ENCODE measurements at regions not wholly inside any gene's neighbourhood (a gene's known extent, or its start where the extent isn't known, plus 50 kb on each side); places are given as distances from the start of the nearest gene placed in this dataset.

DNA sequence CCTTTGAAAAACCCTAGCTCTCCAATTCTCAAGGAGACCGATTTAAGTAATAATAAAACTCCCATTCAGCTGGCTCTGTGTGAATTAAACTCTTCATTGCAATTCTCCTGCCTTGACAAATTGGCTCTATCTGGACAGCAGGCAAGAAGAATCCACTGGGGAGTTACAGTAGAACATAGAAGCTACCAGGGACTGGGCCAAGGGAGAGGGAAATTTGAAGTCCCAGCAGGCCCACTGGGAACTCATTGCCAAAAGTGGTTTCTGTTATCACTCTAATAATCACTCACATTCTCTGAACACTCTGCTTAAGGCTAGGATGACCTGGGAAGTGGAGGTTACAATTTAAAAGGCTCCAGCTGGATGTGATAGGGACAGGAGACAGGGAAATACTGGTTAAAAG is 384.5 kb upstream of the CCDC196 start:
- Mint-ChIP-seq H3K27ac (no peak overlapping the region), H3K9me3 (peaks cover 0 to 1% (median 0%) of the 10 kb centered on the region in 7 donors), H3K4me1 (no peaks in the 10 kb centered on the region), H3K36me3 (no peaks in the 10 kb centered on the region), H3K4me3 (no peak overlapping the region), H3K27me3 (peaks cover 8% of the 10 kb centered on the region)
- Histone ChIP-seq H3K27me3 (ENCODE audit: control insufficient read depth, insufficient read depth, low read length) (no peaks in the 10 kb centered on the region), H3K9me3 (ENCODE audit: control insufficient read depth in 2 of 2, low read length in 2 of 2) (no peaks in the 10 kb centered on the region), H3K36me3 (ENCODE audit: control insufficient read depth, insufficient read depth, low read length) (no peaks in the 10 kb centered on the region), H3K4me3 (ENCODE audit: low read depth, low read length) (no peak overlapping the region), H3K4me1 (ENCODE audit: control insufficient read depth, insufficient read depth, low read length, poor library complexity, severe bottlenecking) (no peaks in the 10 kb centered on the region), H3K27ac (ENCODE audit: insufficient read depth, low read length, poor library complexity, severe bottlenecking) (no peak overlapping the region)
- DNase-seq (no peak), ATAC-seq (ENCODE audit: low read depth in 2 of 2) (no peak)

DNA sequence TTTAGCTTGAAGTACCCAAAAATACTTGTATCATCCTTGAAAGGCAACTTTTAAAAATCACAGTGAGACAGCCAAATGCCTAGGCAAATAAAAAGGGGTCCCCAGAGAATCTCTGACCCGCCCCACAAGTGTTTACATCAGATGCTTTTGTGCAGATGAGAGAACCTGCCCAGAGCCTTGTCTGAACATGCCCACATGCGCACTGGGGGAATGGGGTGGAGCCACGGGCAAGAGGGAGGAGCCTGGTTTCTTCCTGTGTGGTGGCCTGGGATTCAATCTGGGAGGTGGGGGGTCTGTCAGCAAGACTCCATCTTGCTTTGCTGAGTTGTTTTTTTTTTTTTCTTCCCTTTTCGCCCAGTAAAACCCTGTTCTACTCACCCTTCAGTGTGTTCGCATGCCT is 381.7 kb upstream of the CCDC196 start:
- no peak for ATAC-seq (ENCODE audit: low read depth in 2 of 2)
- peak in 1 of 3 donors; percentile 11 for DNase-seq
- Mint-ChIP-seq H3K27ac (no peak overlapping the region), H3K27me3 (peaks cover 16% of the 10 kb centered on the region), H3K4me1 (no peaks in the 10 kb centered on the region), H3K9me3 (peaks cover 0 to 1% (median 0%) of the 10 kb centered on the region in 7 donors), H3K4me3 (no peak overlapping the region), H3K36me3 (no peaks in the 10 kb centered on the region)
- Histone ChIP-seq H3K36me3 (ENCODE audit: control insufficient read depth, insufficient read depth, low read length) (no peaks in the 10 kb centered on the region), H3K27ac (ENCODE audit: insufficient read depth, low read length, poor library complexity, severe bottlenecking) (no peak overlapping the region), H3K27me3 (ENCODE audit: control insufficient read depth, insufficient read depth, low read length) (no peaks in the 10 kb centered on the region), H3K4me1 (ENCODE audit: control insufficient read depth, insufficient read depth, low read length, poor library complexity, severe bottlenecking) (no peaks in the 10 kb centered on the region), H3K9me3 (ENCODE audit: control insufficient read depth in 2 of 2, low read length in 2 of 2) (no peaks in the 10 kb centered on the region), H3K4me3 (ENCODE audit: low read depth, low read length) (no peak overlapping the region)

DNA sequence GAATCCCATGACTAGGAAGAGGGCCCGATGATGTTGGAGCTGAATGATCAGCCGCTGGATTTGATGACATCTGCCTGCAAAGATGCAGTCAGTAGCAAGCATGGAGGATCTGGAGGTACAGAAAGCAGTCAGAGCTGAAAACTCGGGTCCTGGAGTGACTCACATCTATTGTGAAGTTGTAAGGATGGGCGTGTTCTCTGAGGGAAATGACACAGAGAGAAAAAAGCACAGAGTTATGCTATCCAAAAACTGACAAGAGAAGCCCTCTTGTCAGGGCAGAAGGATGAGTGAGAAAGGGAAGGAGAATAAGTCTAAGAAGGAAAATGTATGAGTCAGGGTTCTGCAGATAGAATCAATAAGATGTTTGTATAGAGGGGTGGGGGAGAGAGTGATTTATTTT is 380.4 kb upstream of the CCDC196 start:
- H3K9me3 ChIP-seq (ENCODE audit: control insufficient read depth in 2 of 2, low read length in 2 of 2) = no peaks in the 10 kb centered on the region
- peaks cover 0 to 1% (median 0%) of the 10 kb centered on the region in 7 donors for H3K9me3 Mint-ChIP-seq
- no peaks in the 10 kb centered on the region for H3K4me1 Mint-ChIP-seq
- no peak overlapping the region for H3K27ac Mint-ChIP-seq
- H3K36me3 ChIP-seq (ENCODE audit: control insufficient read depth, insufficient read depth, low read length) = no peaks in the 10 kb centered on the region
- H3K27me3 ChIP-seq (ENCODE audit: control insufficient read depth, insufficient read depth, low read length) = no peaks in the 10 kb centered on the region
- H3K4me1 ChIP-seq (ENCODE audit: control insufficient read depth, insufficient read depth, low read length, poor library complexity, severe bottlenecking) = no peaks in the 10 kb centered on the region
- H3K36me3 Mint-ChIP-seq = no peaks in the 10 kb centered on the region
- H3K4me3 ChIP-seq (ENCODE audit: low read depth, low read length) = no peak overlapping the region
- ATAC-seq (ENCODE audit: low read depth in 2 of 2) (no peak), DNase-seq (peak in 1 of 3 donors; percentile 55)
- H3K27me3 Mint-ChIP-seq = peaks cover 17% of the 10 kb centered on the region
- no peak overlapping the region for H3K4me3 Mint-ChIP-seq
- no peak overlapping the region for H3K27ac ChIP-seq (ENCODE audit: insufficient read depth, low read length, poor library complexity, severe bottlenecking)

DNA sequence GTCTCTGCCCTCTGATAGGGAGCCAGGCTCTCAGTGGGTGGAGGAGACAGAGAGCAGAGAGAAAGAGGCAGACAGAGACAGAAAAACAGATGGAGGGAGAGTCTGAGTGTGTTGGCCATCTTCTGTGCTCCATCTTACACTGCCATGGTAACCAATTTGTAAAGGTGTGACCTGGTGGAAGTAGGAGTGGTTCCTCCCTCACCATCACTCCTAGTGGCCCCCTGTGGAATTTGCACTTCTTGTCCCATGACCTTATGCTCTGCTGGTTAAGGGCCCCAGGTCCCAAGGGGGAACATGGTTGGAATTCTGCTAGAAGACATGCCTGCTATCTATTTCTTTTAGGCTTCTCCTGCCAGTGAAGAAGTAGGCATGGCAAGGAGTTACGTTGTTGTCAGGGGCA is 376.7 kb upstream of the CCDC196 start:
- H3K4me1 Mint-ChIP-seq = no peaks in the 10 kb centered on the region
- peaks cover 0 to 1% (median 0%) of the 10 kb centered on the region in 7 donors for H3K9me3 Mint-ChIP-seq
- peak in 1 of 3 donors; percentile 4 for DNase-seq
- Histone ChIP-seq H3K4me3 (ENCODE audit: low read depth, low read length) (no peak overlapping the region), H3K9me3 (ENCODE audit: control insufficient read depth in 2 of 2, low read length in 2 of 2) (no peaks in the 10 kb centered on the region), H3K27me3 (ENCODE audit: control insufficient read depth, insufficient read depth, low read length) (no peaks in the 10 kb centered on the region), H3K4me1 (ENCODE audit: control insufficient read depth, insufficient read depth, low read length, poor library complexity, severe bottlenecking) (no peaks in the 10 kb centered on the region), H3K36me3 (ENCODE audit: control insufficient read depth, insufficient read depth, low read length) (no peaks in the 10 kb centered on the region), H3K27ac (ENCODE audit: insufficient read depth, low read length, poor library complexity, severe bottlenecking) (no peak overlapping the region)
- no peak for ATAC-seq (ENCODE audit: low read depth in 2 of 2)
- H3K4me3 Mint-ChIP-seq = no peak overlapping the region
- H3K27ac Mint-ChIP-seq = no peak overlapping the region
- H3K36me3 Mint-ChIP-seq = no peaks in the 10 kb centered on the region
- peaks cover 10% of the 10 kb centered on the region for H3K27me3 Mint-ChIP-seq

DNA sequence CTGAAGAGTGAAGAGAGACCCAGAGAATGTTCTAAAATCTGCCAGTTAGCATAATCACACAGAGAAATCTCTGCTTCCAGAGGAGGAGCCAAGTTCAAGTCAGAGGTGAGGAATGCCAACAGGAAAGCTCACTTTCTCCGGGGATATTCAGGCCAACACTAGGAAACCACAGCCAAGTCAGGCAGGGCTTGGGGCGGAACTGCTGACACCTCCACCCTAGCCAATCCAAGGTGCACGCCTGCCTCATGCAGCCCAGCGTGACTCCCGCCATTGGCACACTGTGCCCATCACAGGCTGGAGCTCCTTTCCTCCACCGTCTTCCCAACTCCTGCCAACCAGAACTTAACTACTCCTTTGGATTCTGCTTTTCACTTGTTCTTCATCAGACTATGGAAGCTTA is 374.3 kb upstream of the CCDC196 start:
- no peak overlapping the region for H3K27ac ChIP-seq (ENCODE audit: insufficient read depth, low read length, poor library complexity, severe bottlenecking)
- no peaks in the 10 kb centered on the region for H3K9me3 ChIP-seq (ENCODE audit: control insufficient read depth in 2 of 2, low read length in 2 of 2)
- H3K4me1 ChIP-seq (ENCODE audit: control insufficient read depth, insufficient read depth, low read length, poor library complexity, severe bottlenecking) = no peaks in the 10 kb centered on the region
- Mint-ChIP-seq H3K4me3 (no peak overlapping the region), H3K27ac (no peak overlapping the region), H3K4me1 (no peaks in the 10 kb centered on the region), H3K9me3 (no peaks in the 10 kb centered on the region), H3K27me3 (peaks cover 10% of the 10 kb centered on the region), H3K36me3 (no peaks in the 10 kb centered on the region)
- DNase-seq = no peak
- ATAC-seq (ENCODE audit: low read depth in 2 of 2) = no peak
- no peaks in the 10 kb centered on the region for H3K36me3 ChIP-seq (ENCODE audit: control insufficient read depth, insufficient read depth, low read length)
- H3K4me3 ChIP-seq (ENCODE audit: low read depth, low read length) = no peak overlapping the region
- no peaks in the 10 kb centered on the region for H3K27me3 ChIP-seq (ENCODE audit: control insufficient read depth, insufficient read depth, low read length)

DNA sequence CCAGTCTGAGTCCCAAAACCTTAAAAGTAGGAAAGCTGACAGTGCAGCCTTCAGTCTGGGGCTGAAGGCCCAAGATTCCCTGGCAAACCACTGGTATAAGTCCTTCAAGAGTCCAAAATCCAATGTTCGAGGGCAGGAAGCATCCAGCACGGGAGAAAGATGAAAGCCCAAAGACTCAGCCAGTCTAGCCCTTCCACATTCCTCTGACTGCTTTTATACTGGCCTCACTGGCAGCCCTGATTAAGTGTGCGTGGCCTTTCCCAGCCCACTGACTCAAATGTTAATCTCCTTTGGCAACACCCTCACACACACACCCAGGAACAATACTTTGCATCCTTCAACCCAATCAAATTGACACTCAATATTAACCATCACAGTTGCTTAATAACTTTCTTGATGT is 372.1 kb upstream of the CCDC196 start:
- no peak overlapping the region for H3K27ac ChIP-seq (ENCODE audit: insufficient read depth, low read length, poor library complexity, severe bottlenecking)
- H3K36me3 ChIP-seq (ENCODE audit: control insufficient read depth, insufficient read depth, low read length) = no peaks in the 10 kb centered on the region
- Mint-ChIP-seq H3K27me3 (peaks cover 4% of the 10 kb centered on the region), H3K4me1 (no peaks in the 10 kb centered on the region), H3K9me3 (no peaks in the 10 kb centered on the region), H3K36me3 (no peaks in the 10 kb centered on the region), H3K4me3 (no peak overlapping the region), H3K27ac (no peak overlapping the region)
- no peak for DNase-seq
- H3K27me3 ChIP-seq (ENCODE audit: control insufficient read depth, insufficient read depth, low read length) = no peaks in the 10 kb centered on the region
- H3K9me3 ChIP-seq (ENCODE audit: control insufficient read depth in 2 of 2, low read length in 2 of 2) = no peaks in the 10 kb centered on the region
- no peak overlapping the region for H3K4me3 ChIP-seq (ENCODE audit: low read depth, low read length)
- H3K4me1 ChIP-seq (ENCODE audit: control insufficient read depth, insufficient read depth, low read length, poor library complexity, severe bottlenecking) = no peaks in the 10 kb centered on the region
- no peak for ATAC-seq (ENCODE audit: low read depth in 2 of 2)

DNA sequence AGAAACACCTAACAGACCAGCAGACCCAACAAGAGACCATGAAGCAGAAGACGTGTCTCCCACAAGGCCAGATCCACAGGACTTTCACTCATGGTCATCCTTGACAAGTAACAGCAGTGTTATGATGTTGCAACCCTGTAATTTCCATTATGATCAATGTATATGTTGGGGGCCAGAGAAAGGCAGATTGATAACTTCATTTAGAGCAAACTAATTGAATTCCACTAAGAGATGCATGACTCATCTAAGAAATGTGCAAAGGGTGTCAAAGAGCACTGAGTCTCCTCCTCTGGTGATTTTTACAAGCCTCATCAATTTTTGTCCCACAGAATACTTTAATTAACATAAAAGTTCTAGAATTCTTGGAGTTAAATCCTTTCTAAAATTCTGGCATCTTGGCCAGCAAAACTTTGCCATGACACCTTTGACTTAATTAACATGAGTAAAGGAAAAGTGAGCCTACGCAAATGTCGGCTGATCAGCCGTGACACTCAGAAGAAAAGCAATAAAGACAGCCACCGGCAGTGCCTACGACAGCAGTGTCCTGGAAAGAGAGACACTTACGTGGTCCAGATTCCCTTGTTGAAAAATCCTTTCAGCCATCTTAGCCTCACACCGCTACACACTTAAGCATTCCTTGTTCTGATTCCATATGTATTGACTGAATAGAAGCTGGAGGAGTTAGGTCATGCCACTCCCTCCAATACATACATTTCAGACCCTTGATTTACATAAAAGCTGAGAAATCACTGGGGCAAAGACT is 370.2 kb upstream of the CCDC196 start:
- DNase-seq (no peak), ATAC-seq (ENCODE audit: low read depth in 2 of 2) (no peak)
- Mint-ChIP-seq H3K9me3 (no peaks in the 10 kb centered on the region), H3K4me1 (no peaks in the 10 kb centered on the region), H3K27me3 (no peaks in the 10 kb centered on the region), H3K36me3 (no peaks in the 10 kb centered on the region), H3K4me3 (no peak overlapping the region), H3K27ac (no peak overlapping the region)
- no peaks in the 10 kb centered on the region for H3K36me3 ChIP-seq (ENCODE audit: control insufficient read depth, insufficient read depth, low read length)
- no peaks in the 10 kb centered on the region for H3K27me3 ChIP-seq (ENCODE audit: control insufficient read depth, insufficient read depth, low read length)
- H3K4me1 ChIP-seq (ENCODE audit: control insufficient read depth, insufficient read depth, low read length, poor library complexity, severe bottlenecking) = no peaks in the 10 kb centered on the region
- no peak overlapping the region for H3K27ac ChIP-seq (ENCODE audit: insufficient read depth, low read length, poor library complexity, severe bottlenecking)
- no peaks in the 10 kb centered on the region for H3K9me3 ChIP-seq (ENCODE audit: control insufficient read depth in 2 of 2, low read length in 2 of 2)
- H3K4me3 ChIP-seq (ENCODE audit: low read depth, low read length) = no peak overlapping the region

DNA sequence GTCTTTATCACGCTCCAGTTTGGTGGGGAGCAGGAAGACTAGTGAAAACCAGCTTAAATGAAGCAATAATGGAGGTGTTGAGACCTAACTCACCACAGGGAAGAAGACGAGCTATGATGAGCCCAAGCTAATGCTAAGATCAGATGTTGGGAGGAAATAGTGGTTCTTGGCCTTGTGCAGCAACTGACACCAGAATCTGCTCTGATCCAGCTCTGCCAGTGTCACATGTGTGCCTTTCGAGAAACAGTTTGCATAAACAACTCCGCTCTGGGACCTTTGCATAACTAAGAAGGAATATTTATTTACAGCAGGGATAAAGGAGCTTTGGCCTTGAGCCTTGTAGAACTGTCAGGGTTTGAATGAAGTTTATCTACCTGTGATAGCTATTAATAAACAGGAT is 369.4 kb upstream of the CCDC196 start:
- H3K4me3 ChIP-seq (ENCODE audit: low read depth, low read length) = no peak overlapping the region
- no peak overlapping the region for H3K27ac Mint-ChIP-seq
- H3K36me3 ChIP-seq (ENCODE audit: control insufficient read depth, insufficient read depth, low read length) = no peaks in the 10 kb centered on the region
- H3K4me1 Mint-ChIP-seq = no peaks in the 10 kb centered on the region
- no peak for DNase-seq
- no peaks in the 10 kb centered on the region for H3K36me3 Mint-ChIP-seq
- no peaks in the 10 kb centered on the region for H3K9me3 Mint-ChIP-seq
- no peaks in the 10 kb centered on the region for H3K27me3 Mint-ChIP-seq
- H3K27me3 ChIP-seq (ENCODE audit: control insufficient read depth, insufficient read depth, low read length) = no peaks in the 10 kb centered on the region
- no peak overlapping the region for H3K4me3 Mint-ChIP-seq
- ATAC-seq (ENCODE audit: low read depth in 2 of 2) = no peak
- H3K4me1 ChIP-seq (ENCODE audit: control insufficient read depth, insufficient read depth, low read length, poor library complexity, severe bottlenecking) = no peaks in the 10 kb centered on the region
- H3K9me3 ChIP-seq (ENCODE audit: control insufficient read depth in 2 of 2, low read length in 2 of 2) = no peaks in the 10 kb centered on the region
- no peak overlapping the region for H3K27ac ChIP-seq (ENCODE audit: insufficient read depth, low read length, poor library complexity, severe bottlenecking)

Data from CD4-positive, CD25-positive, alpha-beta regulatory T cell (primary cell).